Spinal cord (tissue), 9 donors: ENCODE measurements at regions not wholly inside any gene's neighbourhood (a gene's known extent, or its start where the extent isn't known, plus 50 kb on each side); places are given as distances from the start of the nearest gene placed in this dataset.
"Not testable (repeated sequence)": the region's sequence is repeated elsewhere in the genome, so short reads cannot be mapped to it uniquely, and the experiment has no call there.

Experiments
- DNase-seq, 6 donors: peaks; one replicate each; pipeline versions ENCODE4 v3.0.0 to v3.0.0-alpha.2; 2013 to 2015; ENCODE audit warnings: low spot score in 6 of 6, low read depth in 4 of 6
- H3K27ac ChIP-seq: one replicate; pipeline ENCODE4 v1.5.1; 2013; ENCODE audit warnings: low read depth, low read length, control low read depth
- H3K27me3 ChIP-seq: one replicate; pipeline ENCODE4 v1.6.1; 2013; ENCODE audit warnings: low read length; ENCODE audit not compliant: control insufficient read depth, insufficient read depth
- H3K36me3 ChIP-seq: one replicate; pipeline ENCODE4 v1.6.1; 2013; ENCODE audit warnings: low read length; ENCODE audit not compliant: control insufficient read depth, insufficient read depth
- H3K4me1 ChIP-seq: one replicate; pipeline ENCODE4 v1.6.1; 2013; ENCODE audit warnings: low read length; ENCODE audit not compliant: control insufficient read depth, insufficient read depth
- H3K4me3 ChIP-seq: one replicate; pipeline ENCODE4 v1.5.1; 2013; ENCODE audit warnings: low read depth, low read length, control low read depth
- H3K9me3 ChIP-seq: one replicate; pipeline ENCODE4 v1.6.1; 2013; ENCODE audit warnings: low read length; ENCODE audit not compliant: control insufficient read depth, insufficient read depth
- WGBS: methylation state at CpG from one replicate; pipeline ENCODE4 v1.1.5; 2013; ENCODE audit warnings: missing lambda C conversion rate; ENCODE audit not compliant: insufficient coverage; 5-methylcytosine and 5-hydroxymethylcytosine counted together
- donor health status: healthy.

- DNase-seq = no peak
- Histone ChIP-seq H3K36me3 (no peaks in the 10 kb centered on the region), H3K27me3 (no peaks in the 10 kb centered on the region), H3K4me3 (no peak overlapping the region), H3K27ac (no peak overlapping the region), H3K4me1 (no peaks in the 10 kb centered on the region), H3K9me3 (no peaks in the 10 kb centered on the region)
- no CpG with 5 or more reads among the region's 8 CpGs for WGBS
Measured at GRCh38 chr6:21869085-21869771, 275.7 kb downstream of the SOX4 start.

- H3K4me3 ChIP-seq = no peak overlapping the region
- no peaks in the 10 kb centered on the region for H3K4me1 ChIP-seq
- no peaks in the 10 kb centered on the region for H3K27me3 ChIP-seq
- WGBS = 88% methylated on average over 3 of the region's 5 CpGs
- peaks cover 2% of the 10 kb centered on the region for H3K9me3 ChIP-seq
- H3K36me3 ChIP-seq = no peaks in the 10 kb centered on the region
- peak in 2 of 6 donors; percentile 16 to 90 for DNase-seq
- no peak overlapping the region for H3K27ac ChIP-seq
Measured at GRCh38 chr6:21870076-21870730, 276.7 kb downstream of the SOX4 start.

GRCh38 chr6:21871831-21872230 is 278.3 kb downstream of the SOX4 start:
- H3K4me3 ChIP-seq = no peak overlapping the region
- DNase-seq = no peak
- no peak overlapping the region for H3K27ac ChIP-seq
- H3K9me3 ChIP-seq = peaks cover 2% of the 10 kb centered on the region
- WGBS = 64% methylated on average over 3 of the region's 5 CpGs
- no peaks in the 10 kb centered on the region for H3K36me3 ChIP-seq
- no peaks in the 10 kb centered on the region for H3K4me1 ChIP-seq
- H3K27me3 ChIP-seq = no peaks in the 10 kb centered on the region

- no peak overlapping the region for H3K27ac ChIP-seq
- WGBS = no CpG with 5 or more reads among the region's 2 CpGs
- no peak for DNase-seq
- no peaks in the 10 kb centered on the region for H3K36me3 ChIP-seq
- no peaks in the 10 kb centered on the region for H3K27me3 ChIP-seq
- peaks cover 2% of the 10 kb centered on the region for H3K9me3 ChIP-seq
- no peaks in the 10 kb centered on the region for H3K4me1 ChIP-seq
- H3K4me3 ChIP-seq = no peak overlapping the region
Measured at GRCh38 chr6:21872749-21873148, 279.2 kb downstream of the SOX4 start.

- Histone ChIP-seq H3K4me1 (no peaks in the 10 kb centered on the region), H3K4me3 (no peak overlapping the region), H3K27me3 (no peaks in the 10 kb centered on the region), H3K9me3 (peaks cover 2% of the 10 kb centered on the region), H3K27ac (no peak overlapping the region), H3K36me3 (no peaks in the 10 kb centered on the region)
- WGBS = 96% methylated on average over 7 of the region's 10 CpGs
- no peak for DNase-seq
Measured at GRCh38 chr6:21873562-21873961, 280.0 kb downstream of the SOX4 start.

GRCh38 chr6:21874372-21874771 is 280.8 kb downstream of the SOX4 start:
- no peak overlapping the region for H3K4me3 ChIP-seq
- no peak overlapping the region for H3K27ac ChIP-seq
- no peaks in the 10 kb centered on the region for H3K4me1 ChIP-seq
- H3K36me3 ChIP-seq = no peaks in the 10 kb centered on the region
- H3K27me3 ChIP-seq = no peaks in the 10 kb centered on the region
- H3K9me3 ChIP-seq = peaks cover 2% of the 10 kb centered on the region
- no peak for DNase-seq
- 100% methylated on average over 2 of the region's 5 CpGs for WGBS

DNA sequence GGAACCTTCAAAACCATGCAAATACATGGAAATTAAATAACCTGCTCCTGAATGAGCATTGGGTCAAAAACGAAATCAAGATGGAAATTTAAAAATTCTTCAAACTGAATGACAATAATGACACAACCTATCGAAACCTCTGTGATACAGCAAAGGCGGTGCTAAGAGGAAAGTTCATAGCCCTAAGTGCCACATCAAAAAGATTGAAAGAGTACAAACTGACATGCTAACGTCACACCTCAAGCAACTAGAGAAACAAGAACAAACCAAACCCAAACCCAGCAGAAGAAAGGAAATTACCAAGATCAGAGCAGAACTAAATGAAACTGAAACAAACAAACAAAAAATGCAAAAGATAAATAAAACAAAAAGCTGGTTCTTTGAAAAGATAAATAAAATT is 283.5 kb downstream of the SOX4 start:
- not testable (repeated sequence) for H3K9me3 ChIP-seq, H3K27me3 ChIP-seq
- WGBS = 100% methylated on average over 3 of the region's 4 CpGs

GRCh38 chr6:21880249-21880648 is 286.7 kb downstream of the SOX4 start:
- not testable (repeated sequence) for H3K9me3 ChIP-seq, DNase-seq, H3K36me3 ChIP-seq, H3K4me3 ChIP-seq, H3K27ac ChIP-seq, H3K27me3 ChIP-seq, H3K4me1 ChIP-seq
- no CpG with 5 or more reads among the region's 2 CpGs for WGBS

More for the DNA sequence above, 283.5 kb downstream of the SOX4 start:
- H3K27ac ChIP-seq, DNase-seq, H3K36me3 ChIP-seq, H3K4me3 ChIP-seq, H3K4me1 ChIP-seq: not testable (repeated sequence)

DNA sequence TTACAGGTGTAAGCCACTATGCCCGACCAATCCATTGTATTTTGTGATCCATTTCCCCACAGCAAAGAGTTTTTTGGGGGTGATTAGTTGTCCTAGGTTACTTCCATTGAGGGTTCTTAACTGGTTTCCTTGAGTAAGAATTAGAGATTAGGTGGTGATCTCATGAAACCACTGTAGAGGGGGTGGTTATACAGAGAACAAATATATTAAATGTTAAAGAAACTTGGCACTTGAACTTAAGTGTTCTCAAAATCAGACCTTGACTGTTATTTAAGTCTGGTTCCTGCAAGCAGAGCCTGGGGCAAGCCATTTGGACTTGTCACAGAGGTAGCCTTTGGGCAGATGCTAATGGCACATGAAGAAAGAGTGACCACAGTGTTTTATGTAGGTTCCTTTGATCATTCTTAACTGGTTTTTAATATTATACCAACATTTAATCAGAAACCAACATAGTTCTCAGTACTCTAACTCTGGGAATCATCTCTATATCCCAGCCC is 288.5 kb downstream of the SOX4 start:
- no peak for DNase-seq
- no peaks in the 10 kb centered on the region for H3K36me3 ChIP-seq
- H3K4me3 ChIP-seq = no peak overlapping the region
- peaks cover 4% of the 10 kb centered on the region for H3K4me1 ChIP-seq
- peaks cover 2% of the 10 kb centered on the region for H3K9me3 ChIP-seq
- H3K27me3 ChIP-seq = no peaks in the 10 kb centered on the region
- no CpG with 5 or more reads among the region's 1 CpG for WGBS
- H3K27ac ChIP-seq = no peak overlapping the region
